GM23248 (cell line): ENCODE measurements at regions not wholly inside any gene's neighbourhood (a gene's known extent, or its start where the extent isn't known, plus 50 kb on each side); places are given as distances from the start of the nearest gene placed in this dataset.

Experiments used
- DNase-seq: peaks from one replicate; pipeline ENCODE4 v3.0.0-alpha.2; 2015
- H2AFZ ChIP-seq: fragments of 200-600 bp; sonication (generic); 2 replicates; pipeline ENCODE4 v1.6.1; 2016; ENCODE audit warnings: antibody characterized with exemption
- H3F3A ChIP-seq: fragments of 200-600 bp; sonication (generic); 2 replicates; pipeline ENCODE4 v1.6.1; 2016; ENCODE audit warnings: mild to moderate bottlenecking, antibody characterized with exemption, mixed run types; ENCODE audit not compliant: insufficient read depth
- H3K27ac ChIP-seq: fragments of 200-600 bp; sonication (generic); 2 replicates; pipeline ENCODE4 v1.5.1; 2016; ENCODE audit warnings: mild to moderate bottlenecking
- H3K27me3 ChIP-seq: fragments of 200-600 bp; sonication (generic); replicated peaks from 2 replicates; pipeline ENCODE4 v1.6.1; 2016; ENCODE audit warnings: mild to moderate bottlenecking; ENCODE audit not compliant: insufficient read depth
- H3K36me3 ChIP-seq: fragments of 200-600 bp; sonication (generic); 2 replicates; pipeline ENCODE4 v1.6.1; 2016; ENCODE audit warnings: low read depth, mild to moderate bottlenecking
- H3K4me1 ChIP-seq: fragments of 200-600 bp; sonication (generic); 2 replicates; pipeline ENCODE4 v1.6.1; 2016; ENCODE audit warnings: mild to moderate bottlenecking; ENCODE audit not compliant: insufficient read depth
- H3K4me2 ChIP-seq: fragments of 200-600 bp; sonication (generic); one replicate; pipeline ENCODE4 v1.6.1; 2016; ENCODE audit warnings: mild to moderate bottlenecking; ENCODE audit not compliant: unreplicated experiment
- H3K4me3 ChIP-seq: fragments of 200-600 bp; sonication (generic); 2 replicates; pipeline ENCODE4 v1.5.1; 2016; ENCODE audit warnings: mild to moderate bottlenecking
- H3K79me2 ChIP-seq: fragments of 200-600 bp; sonication (generic); 2 replicates; pipeline ENCODE4 v1.6.1; 2016; ENCODE audit warnings: mild to moderate bottlenecking; ENCODE audit not compliant: insufficient read depth
- H3K9ac ChIP-seq: fragments of 200-600 bp; sonication (generic); 2 replicates; pipeline ENCODE4 v1.6.1; 2016; ENCODE audit warnings: mild to moderate bottlenecking
- H3K9me2 ChIP-seq: fragments of 200-600 bp; sonication (generic); 2 replicates; pipeline ENCODE4 v1.6.1; 2016; ENCODE audit warnings: mixed run types, mild to moderate bottlenecking, moderate library complexity; ENCODE audit not compliant: insufficient read depth
- H3K9me3 ChIP-seq: fragments of 200-600 bp; sonication (generic); one replicate; pipeline ENCODE4 v1.6.1; 2017; ENCODE audit warnings: low read depth
- H4K20me1 ChIP-seq: fragments of 200-600 bp; sonication (generic); 2 replicates; pipeline ENCODE4 v1.6.0; 2016; ENCODE audit not compliant: insufficient read depth
- EZH2 ChIP-seq: fragments of 200-600 bp; sonication (generic); IDR thresholded peaks from 2 replicates; pipeline ENCODE4 v1.6.1; 2018; ENCODE audit warnings: antibody characterized with exemption, mild to moderate bottlenecking; ENCODE audit not compliant: insufficient read depth, poor library complexity, severe bottlenecking
- EZH2phosphoT487 ChIP-seq: fragments of 200-600 bp; sonication (generic); IDR thresholded peaks from 2 replicates; pipeline ENCODE4 v1.6.1; 2018; ENCODE audit warnings: antibody characterized with exemption, moderate library complexity, mild to moderate bottlenecking, low read depth; ENCODE audit not compliant: insufficient read depth
- WGBS, 2 experiments: methylation state at CpG; one replicate each; pipeline ENCODE4 v1.1.6; 2015 to 2017; ENCODE audit warnings: low lambda C conversion rate in 2 of 2, low coverage in 1 of 2; ENCODE audit errors: missing lambda C conversion rate in 2 of 2; 5-methylcytosine and 5-hydroxymethylcytosine counted together
- in situ Hi-C: fragments of 300-500 bp; cut with MboI; formaldehyde crosslinking; loops from 2 replicates; pipeline ENCODE4 v1.15.0; 2020

DNA sequence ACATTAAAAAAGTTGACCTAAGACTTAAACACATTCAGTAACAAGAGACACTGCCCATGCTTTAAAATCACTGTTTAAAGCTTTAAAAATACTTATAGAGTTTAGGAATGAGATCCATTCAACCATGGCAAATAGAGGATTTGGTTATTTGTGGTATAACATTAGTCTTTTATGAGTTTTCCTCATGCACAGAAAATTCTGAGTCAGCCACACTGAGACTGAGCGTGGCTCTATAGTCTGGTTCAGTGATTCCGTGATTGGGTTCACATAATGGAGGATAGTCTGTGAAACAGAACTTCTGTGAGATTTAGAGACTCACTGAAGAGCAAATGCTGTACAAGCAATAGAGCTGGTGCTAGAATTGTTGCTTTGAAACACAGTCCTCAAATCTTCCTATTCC is 1502.4 kb upstream of the PIK3C3 start:
- 3 to 8% methylated on average over 2 of the region's 2 CpGs for WGBS, 2 experiments

GRCh38 chr18:40450751-40451150 is 1504.3 kb upstream of the PIK3C3 start:
- Histone ChIP-seq H3F3A (no peaks in the 10 kb centered on the region), H3K9me3 (no peaks in the 10 kb centered on the region), H2AFZ (no peak overlapping the region), H3K4me1 (no peaks in the 10 kb centered on the region), H3K9me2 (no peaks in the 10 kb centered on the region), H3K36me3 (no peaks in the 10 kb centered on the region), H3K27ac (no peak overlapping the region), H4K20me1 (no peaks in the 10 kb centered on the region), H3K4me3 (no peak overlapping the region), H3K27me3 (no peaks in the 10 kb centered on the region), H3K79me2 (no peaks in the 10 kb centered on the region), H3K4me2 (no peak overlapping the region), H3K9ac (no peak overlapping the region)
- TF ChIP-seq EZH2phosphoT487 (no peak), EZH2 (no peak)
- DNase-seq = no peak
- in situ Hi-C loops = no loop called here

More for the DNA sequence above, 1502.4 kb upstream of the PIK3C3 start:
- Histone ChIP-seq H3K4me1 (no peaks in the 10 kb centered on the region), H3K4me3 (no peak overlapping the region), H3F3A (no peaks in the 10 kb centered on the region), H3K27me3 (no peaks in the 10 kb centered on the region), H3K9me2 (no peaks in the 10 kb centered on the region), H3K4me2 (no peak overlapping the region), H4K20me1 (no peaks in the 10 kb centered on the region), H3K36me3 (no peaks in the 10 kb centered on the region), H2AFZ (no peak overlapping the region), H3K9ac (no peak overlapping the region), H3K79me2 (no peaks in the 10 kb centered on the region), H3K9me3 (no peaks in the 10 kb centered on the region), H3K27ac (no peak overlapping the region)
- TF ChIP-seq EZH2 (no peak), EZH2phosphoT487 (no peak)
- in situ Hi-C loops = no loop called here
- DNase-seq = no peak

GRCh38 chr18:40447820-40448219 is 1507.2 kb upstream of the PIK3C3 start:
- no peak overlapping the region for H3K4me2 ChIP-seq
- TF ChIP-seq EZH2phosphoT487 = no peak
- TF ChIP-seq EZH2 = no peak
- H4K20me1 ChIP-seq = no peaks in the 10 kb centered on the region
- no peaks in the 10 kb centered on the region for H3K9me3 ChIP-seq
- no peak overlapping the region for H3K4me3 ChIP-seq
- H3K9ac ChIP-seq = no peak overlapping the region
- 3 to 5% methylated on average over 1 of the region's 1 CpG for WGBS, 2 experiments
- in situ Hi-C loops = no loop called here
- DNase-seq = no peak
- H3K27me3 ChIP-seq = no peaks in the 10 kb centered on the region
- no peak overlapping the region for H3K27ac ChIP-seq
- H3K4me1 ChIP-seq = no peaks in the 10 kb centered on the region
- H3K79me2 ChIP-seq = no peaks in the 10 kb centered on the region
- H3K9me2 ChIP-seq = no peaks in the 10 kb centered on the region
- no peaks in the 10 kb centered on the region for H3K36me3 ChIP-seq
- H3F3A ChIP-seq = no peaks in the 10 kb centered on the region
- no peak overlapping the region for H2AFZ ChIP-seq

DNA sequence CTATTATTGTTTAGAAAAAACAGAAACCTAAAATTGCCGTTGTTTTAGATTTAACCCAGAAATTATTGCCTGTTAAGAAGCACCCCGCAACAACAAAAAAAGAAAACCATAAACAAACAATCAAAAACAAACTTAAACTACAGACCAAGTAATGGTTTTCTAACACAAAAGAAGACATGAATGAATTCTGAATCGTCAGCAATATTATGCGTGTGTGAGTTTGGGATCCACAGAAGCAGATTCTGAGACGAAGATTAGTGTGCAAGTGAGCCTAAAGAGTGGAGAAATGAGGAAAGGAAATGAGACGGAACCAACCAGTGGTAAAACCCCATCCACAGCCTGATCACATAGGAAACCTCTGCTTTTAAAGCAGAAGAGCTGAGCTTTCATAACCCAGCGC is 1514.9 kb upstream of the PIK3C3 start:
- Histone ChIP-seq H3K9me3 (no peaks in the 10 kb centered on the region), H3K36me3 (no peaks in the 10 kb centered on the region), H3K4me1 (no peaks in the 10 kb centered on the region), H3K27me3 (no peaks in the 10 kb centered on the region), H3K4me2 (no peak overlapping the region), H3F3A (no peaks in the 10 kb centered on the region), H3K4me3 (no peak overlapping the region), H2AFZ (no peak overlapping the region), H3K9ac (no peak overlapping the region), H3K9me2 (no peaks in the 10 kb centered on the region), H3K79me2 (no peaks in the 10 kb centered on the region), H3K27ac (no peak overlapping the region), H4K20me1 (no peaks in the 10 kb centered on the region)
- in situ Hi-C loops = no loop called here
- TF ChIP-seq EZH2 = no peak
- TF ChIP-seq EZH2phosphoT487 = no peak
- whole genome bisulfite sequencing, 2 experiments = 38 to 47% methylated on average over 7 of the region's 7 CpGs
- DNase-seq = no peak

GRCh38 chr18:40437517-40437916 is 1517.5 kb upstream of the PIK3C3 start:
- Histone ChIP-seq H4K20me1 (no peaks in the 10 kb centered on the region), H3K9ac (no peak overlapping the region), H3K79me2 (no peaks in the 10 kb centered on the region), H3K9me2 (no peaks in the 10 kb centered on the region), H3K4me2 (no peak overlapping the region), H3K27me3 (no peaks in the 10 kb centered on the region), H3K9me3 (no peaks in the 10 kb centered on the region), H3K4me1 (no peaks in the 10 kb centered on the region), H3K27ac (no peak overlapping the region), H3F3A (no peaks in the 10 kb centered on the region), H3K36me3 (no peaks in the 10 kb centered on the region), H3K4me3 (no peak overlapping the region), H2AFZ (no peak overlapping the region)
- TF ChIP-seq EZH2phosphoT487 (no peak), EZH2 (no peak)
- WGBS, 2 experiments = 13 to 15% methylated on average over 3 of the region's 3 CpGs
- in situ Hi-C loops = no loop called here
- no peak for DNase-seq
